ENCODE measurements at regions not wholly inside any gene's neighbourhood (a gene's known extent, or its start where the extent isn't known, plus 50 kb on each side); places are given as distances from the start of the nearest gene placed in this dataset.

DNA sequence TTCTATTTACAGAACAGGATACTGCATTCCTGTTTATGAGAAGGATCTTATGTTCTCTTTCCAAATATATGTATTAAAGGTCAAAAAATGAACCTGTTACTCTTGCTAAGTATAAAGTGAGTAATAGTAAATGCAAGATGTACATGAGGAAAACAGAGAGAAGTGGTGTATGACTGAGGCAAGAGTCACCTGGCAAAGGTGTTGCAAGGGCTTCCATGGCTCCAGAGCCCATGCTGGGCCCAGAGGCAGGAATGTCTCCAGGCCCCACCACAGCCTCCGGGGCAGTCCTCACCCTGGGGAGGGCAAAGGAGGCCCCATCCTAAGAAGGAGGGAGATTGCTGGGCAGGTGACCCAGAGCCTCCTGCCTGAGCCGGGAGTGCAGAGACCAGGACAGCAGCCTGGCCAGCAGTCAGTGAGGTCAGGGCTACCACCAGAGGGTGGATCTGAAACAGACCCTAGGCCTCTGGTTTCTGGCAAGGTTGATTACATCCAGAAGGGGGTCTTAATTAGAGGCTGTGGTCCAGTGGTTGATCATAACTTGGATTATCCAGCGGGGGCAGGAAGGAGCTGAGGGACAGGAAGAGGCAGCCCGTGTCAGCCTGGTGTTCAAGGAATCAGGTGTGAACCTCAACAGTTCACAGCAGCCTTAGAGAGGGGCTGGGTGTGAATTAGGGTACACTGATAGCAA lies 57.3 kb upstream of the CPLX2 start:
- peaks cover 7% of the 10 kb centered on the region for H3K27me3 ChIP-seq

DNA sequence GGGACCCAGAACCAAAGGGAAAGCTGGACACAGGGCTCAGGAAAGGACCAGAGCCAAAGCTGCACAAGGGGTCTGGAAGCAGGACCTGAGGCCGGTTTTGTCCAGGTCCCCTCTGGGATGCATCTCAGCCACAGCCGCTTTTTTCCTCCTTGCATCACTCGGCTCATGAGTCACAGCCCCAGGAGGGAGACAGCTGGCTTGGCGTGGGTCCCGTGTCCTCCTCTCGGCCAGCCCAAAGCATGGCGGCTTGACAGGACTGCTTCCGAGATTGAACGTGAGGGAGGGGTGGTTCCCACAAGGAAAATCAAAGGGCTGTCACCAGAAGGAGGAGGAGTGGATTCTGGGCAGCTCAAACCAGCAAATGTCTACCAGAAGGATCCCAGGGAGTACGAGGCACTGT lies 56.7 kb upstream of the CPLX2 start:
- Histone ChIP-seq H3K36me3 (no peaks in the 10 kb centered on the region), H3K9me3 (no peaks in the 10 kb centered on the region), H3K27ac (no peak overlapping the region), H3K4me1 (no peaks in the 10 kb centered on the region), H3K27me3 (peaks cover 7% of the 10 kb centered on the region), H3K4me3 (no peak overlapping the region)
- ATAC-seq (no peak), DNase-seq (no peak)
- no peak for TF ChIP-seq CTCF (IDR thresholded peaks at IDR 0.05)
- intact Hi-C loops (cut with DNase I) = no loop called here

More for the DNA sequence above, 57.3 kb upstream of the CPLX2 start:
- Histone ChIP-seq H3K9me3 (no peaks in the 10 kb centered on the region), H3K36me3 (no peaks in the 10 kb centered on the region), H3K4me3 (no peak overlapping the region), H3K4me1 (no peaks in the 10 kb centered on the region), H3K27ac (no peak overlapping the region)
- no peak for ATAC-seq
- no peak for TF ChIP-seq CTCF (IDR thresholded peaks at IDR 0.05)
- intact Hi-C loops (cut with DNase I) = no loop called here
- DNase-seq = no peak

DNA sequence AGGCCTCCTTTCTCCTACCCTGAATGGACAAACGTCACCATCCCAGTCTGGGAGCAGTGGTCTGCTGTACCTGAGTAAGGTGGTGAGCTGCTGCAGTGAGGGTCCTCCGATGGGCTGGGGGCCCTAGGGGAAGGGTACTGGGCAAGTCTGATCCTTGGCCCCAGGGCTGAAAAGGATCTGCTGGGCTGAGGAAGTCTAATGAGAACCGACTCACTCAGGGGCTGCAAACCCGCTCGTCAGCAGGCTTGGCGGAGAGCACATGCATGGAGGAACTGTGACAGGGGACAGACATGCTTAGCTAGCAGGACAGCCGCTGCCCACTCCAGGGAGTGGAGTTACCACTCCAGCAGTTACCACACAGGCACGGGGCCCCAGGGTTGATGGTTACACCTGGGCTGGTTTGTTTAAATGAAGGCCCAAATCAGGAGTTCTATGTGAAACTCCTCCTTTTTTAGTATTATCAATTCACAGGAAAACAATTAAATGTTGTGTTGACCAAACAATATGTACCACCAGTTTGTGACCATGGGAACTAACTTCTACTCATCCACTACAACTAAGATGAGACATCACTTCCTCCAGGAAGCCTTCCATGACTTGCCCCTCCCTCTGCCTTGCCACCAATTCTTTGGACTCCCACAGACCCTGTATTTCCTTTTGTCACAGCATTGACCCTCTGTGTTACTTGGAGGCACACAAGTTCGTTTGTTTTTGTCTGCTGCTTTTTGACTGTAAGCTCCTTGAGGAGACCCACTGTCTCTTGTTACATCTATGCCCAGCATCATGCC lies 56.1 kb upstream of the CPLX2 start:
- TF ChIP-seq CTCF (IDR thresholded peaks at IDR 0.05) = no peak
- intact Hi-C loops (cut with DNase I) = no loop called here
- no peaks in the 10 kb centered on the region for H3K4me1 ChIP-seq
- H3K27me3 ChIP-seq = peaks cover 7% of the 10 kb centered on the region
- no peak overlapping the region for H3K27ac ChIP-seq
- H3K36me3 ChIP-seq = no peaks in the 10 kb centered on the region
- ATAC-seq (no peak), DNase-seq (peak; percentile 34)
- H3K9me3 ChIP-seq = no peaks in the 10 kb centered on the region
- no peak overlapping the region for H3K4me3 ChIP-seq

- Histone ChIP-seq H3K9me3 (no peaks in the 10 kb centered on the region), H3K36me3 (no peaks in the 10 kb centered on the region), H3K4me1 (no peaks in the 10 kb centered on the region), H3K4me3 (no peak overlapping the region), H3K27me3 (peaks cover 7% of the 10 kb centered on the region), H3K27ac (no peak overlapping the region)
- TF ChIP-seq CTCF (IDR thresholded peaks at IDR 0.05) = no peak
- ATAC-seq = no peak
- intact Hi-C loops (cut with DNase I) = no loop called here
- peak; percentile 52 for DNase-seq
Measured at GRCh38 chr5:175816348-175816747, 55.0 kb upstream of the CPLX2 start.

GRCh38 chr5:175819090-175819425 lies 52.3 kb upstream of the CPLX2 start:
- Histone ChIP-seq H3K9me3 (no peaks in the 10 kb centered on the region), H3K27ac (no peak overlapping the region), H3K27me3 (peaks cover 7% of the 10 kb centered on the region), H3K4me3 (no peak overlapping the region), H3K36me3 (no peaks in the 10 kb centered on the region), H3K4me1 (no peaks in the 10 kb centered on the region)
- TF ChIP-seq CTCF (IDR thresholded peaks at IDR 0.05) = no peak
- DNase-seq = no peak
- intact Hi-C loops (cut with DNase I) = no loop called here
- ATAC-seq = no peak
